ENCODE measurements at regions not wholly inside any gene's neighbourhood (a gene's known extent, or its start where the extent isn't known, plus 50 kb on each side); places are given as distances from the start of the nearest gene placed in this dataset.

GRCh38 chr4:24164797-24165196, 274.9 kb upstream of the PPARGC1A start:
- Histone ChIP-seq H4K20me1 (ENCODE audit: low read depth) (no peaks in the 10 kb centered on the region), H3K4me3 (no peak overlapping the region), H3K27ac (no peak overlapping the region), H3K4me2 (no peak overlapping the region), H3F3A (ENCODE audit: low read depth) (no peaks in the 10 kb centered on the region), H3K4me1 (no peaks in the 10 kb centered on the region), H2AFZ (replicated peaks) (no peak overlapping the region), H3K27me3 (no peaks in the 10 kb centered on the region), H3K9me3 (ENCODE audit: low read depth) (no peaks in the 10 kb centered on the region), H3K36me3 (no peaks in the 10 kb centered on the region), H3K9ac (no peak overlapping the region), H3K79me2 (ENCODE audit: low read depth) (no peaks in the 10 kb centered on the region)
- Mint-ChIP-seq H3K36me3 (no peaks in the 10 kb centered on the region), H3K4me1 (peaks cover 14% of the 10 kb centered on the region), H3K9me3 (no peaks in the 10 kb centered on the region), H3K27ac (peak overlapping the region; percentile 9), H3K4me3 (no peak overlapping the region), H3K27me3 (ENCODE audit: insufficient read depth, low read depth) (peaks cover 3% of the 10 kb centered on the region)
- no peak for TF ChIP-seq EZH2phosphoT487 (IDR thresholded peaks at IDR 0.05)
- no peak for TF ChIP-seq CTCF (IDR thresholded peaks at IDR 0.05)
- TF ChIP-seq EZH2 (IDR thresholded peaks at IDR 0.05) = no peak
- DNase-seq (ENCODE audit: low spot score) = no peak

- H3F3A ChIP-seq (ENCODE audit: low read depth) = no peaks in the 10 kb centered on the region
- no peaks in the 10 kb centered on the region for H3K27me3 ChIP-seq
- no peaks in the 10 kb centered on the region for H3K4me1 ChIP-seq
- no peak overlapping the region for H3K9ac ChIP-seq
- Mint-ChIP-seq H3K4me3 (no peak overlapping the region), H3K4me1 (peaks cover 14% of the 10 kb centered on the region), H3K9me3 (no peaks in the 10 kb centered on the region), H3K27me3 (ENCODE audit: insufficient read depth, low read depth) (peaks cover 3% of the 10 kb centered on the region), H3K36me3 (no peaks in the 10 kb centered on the region), H3K27ac (peak overlapping the region; percentile 9)
- no peaks in the 10 kb centered on the region for H3K79me2 ChIP-seq (ENCODE audit: low read depth)
- H3K36me3 ChIP-seq = no peaks in the 10 kb centered on the region
- no peak overlapping the region for H3K4me2 ChIP-seq
- no peak for DNase-seq (ENCODE audit: low spot score)
- TF ChIP-seq EZH2 (IDR thresholded peaks at IDR 0.05) (no peak), CTCF (IDR thresholded peaks at IDR 0.05) (no peak), EZH2phosphoT487 (IDR thresholded peaks at IDR 0.05) (no peak)
- H3K4me3 ChIP-seq = no peak overlapping the region
- no peak overlapping the region for H2AFZ ChIP-seq (replicated peaks)
- H3K27ac ChIP-seq = no peak overlapping the region
- H3K9me3 ChIP-seq (ENCODE audit: low read depth) = no peaks in the 10 kb centered on the region
- H4K20me1 ChIP-seq (ENCODE audit: low read depth) = no peaks in the 10 kb centered on the region
Observed at GRCh38 chr4:24164054-24164693, 274.3 kb upstream of the PPARGC1A start.

GRCh38 chr4:24163314-24163713, 273.5 kb upstream of the PPARGC1A start:
- Histone ChIP-seq H2AFZ (replicated peaks) (no peak overlapping the region), H3K27me3 (no peaks in the 10 kb centered on the region), H3F3A (ENCODE audit: low read depth) (no peaks in the 10 kb centered on the region), H3K4me3 (no peak overlapping the region), H4K20me1 (ENCODE audit: low read depth) (no peaks in the 10 kb centered on the region), H3K27ac (no peak overlapping the region), H3K36me3 (no peaks in the 10 kb centered on the region), H3K9ac (no peak overlapping the region), H3K79me2 (ENCODE audit: low read depth) (no peaks in the 10 kb centered on the region), H3K4me2 (no peak overlapping the region), H3K4me1 (no peaks in the 10 kb centered on the region), H3K9me3 (ENCODE audit: low read depth) (no peaks in the 10 kb centered on the region)
- peaks cover 3% of the 10 kb centered on the region for H3K27me3 Mint-ChIP-seq (ENCODE audit: insufficient read depth, low read depth)
- H3K27ac Mint-ChIP-seq = no peak overlapping the region
- H3K4me1 Mint-ChIP-seq = peaks cover 14% of the 10 kb centered on the region
- no peaks in the 10 kb centered on the region for H3K36me3 Mint-ChIP-seq
- H3K4me3 Mint-ChIP-seq = no peak overlapping the region
- DNase-seq (ENCODE audit: low spot score) = no peak
- TF ChIP-seq CTCF (IDR thresholded peaks at IDR 0.05) (no peak), EZH2phosphoT487 (IDR thresholded peaks at IDR 0.05) (no peak), EZH2 (IDR thresholded peaks at IDR 0.05) (no peak)
- H3K9me3 Mint-ChIP-seq = no peaks in the 10 kb centered on the region

Data from neural progenitor cell (in vitro differentiated cells).